Activated T-helper 17 cell treated with anti-CD3 and anti-CD28 coated beads, Interleukin-2, amount 50 U/mL, for 72 hours (primary cell): ENCODE measurements at regions not wholly inside any gene's neighbourhood (a gene's known extent, or its start where the extent isn't known, plus 50 kb on each side); places are given as distances from the start of the nearest gene placed in this dataset.
A peak's percentile ranks its signal among the peaks of the same experiment; 100 is the strongest.
"Not testable (repeated sequence)": the region's sequence is repeated elsewhere in the genome, so short reads cannot be mapped to it uniquely, and the experiment has no call there.

Experiments used
- ATAC-seq: fragments of 150-1000 bp; cut with Tn5 transposase; replicated peaks from 2 replicates; pipeline ENCODE4 v1.10.0; 2021; ENCODE audit warnings: mild to moderate bottlenecking, moderate library complexity
- H3K27ac Mint-ChIP-seq: one replicate; pipeline ENCODE4 v1.8.0; 2022; ENCODE audit warnings: mixed read lengths
- H3K27me3 Mint-ChIP-seq: one replicate; pipeline ENCODE4 v1.8.0; 2022; ENCODE audit warnings: mixed read lengths
- H3K36me3 Mint-ChIP-seq: one replicate; pipeline ENCODE4 v1.8.0; 2022; ENCODE audit warnings: low read depth, mild to moderate bottlenecking, mixed read lengths
- H3K4me1 Mint-ChIP-seq: one replicate; pipeline ENCODE4 v1.8.0; 2022; ENCODE audit warnings: mixed read lengths
- H3K4me3 Mint-ChIP-seq: one replicate; pipeline ENCODE4 v1.8.0; 2022; ENCODE audit warnings: mild to moderate bottlenecking, mixed read lengths
- H3K9me3 Mint-ChIP-seq: one replicate; pipeline ENCODE4 v1.8.0; 2022; ENCODE audit warnings: mixed read lengths

DNA sequence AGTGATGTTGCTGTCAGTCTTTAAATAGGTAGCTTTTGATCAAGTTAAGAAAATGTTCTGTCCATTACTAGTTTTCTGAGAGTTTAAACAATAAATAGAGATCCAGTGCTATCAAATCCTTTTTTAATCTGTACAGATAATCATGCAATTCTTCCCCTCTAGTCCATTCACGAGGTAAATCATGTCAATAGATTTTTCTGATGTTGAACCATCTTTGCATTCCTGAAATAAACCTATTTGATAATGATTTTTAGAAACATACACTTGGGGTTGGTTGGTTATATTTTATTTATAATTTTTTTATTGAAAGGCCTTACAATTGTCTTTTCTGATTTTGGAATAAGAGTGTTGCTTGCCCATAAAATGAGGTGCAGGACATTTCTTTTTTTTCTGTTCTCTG is 95.0 kb downstream of the FAM53A start:
- no peaks in the 10 kb centered on the region for H3K27me3 Mint-ChIP-seq
- peaks cover under 1% of the 10 kb centered on the region for H3K4me1 Mint-ChIP-seq
- H3K36me3 Mint-ChIP-seq, result no peaks in the 10 kb centered on the region
- no peak overlapping the region for H3K27ac Mint-ChIP-seq
- peaks cover 8% of the 10 kb centered on the region for H3K9me3 Mint-ChIP-seq
- ATAC-seq, result no peak
- H3K4me3 Mint-ChIP-seq, result no peak overlapping the region

DNA sequence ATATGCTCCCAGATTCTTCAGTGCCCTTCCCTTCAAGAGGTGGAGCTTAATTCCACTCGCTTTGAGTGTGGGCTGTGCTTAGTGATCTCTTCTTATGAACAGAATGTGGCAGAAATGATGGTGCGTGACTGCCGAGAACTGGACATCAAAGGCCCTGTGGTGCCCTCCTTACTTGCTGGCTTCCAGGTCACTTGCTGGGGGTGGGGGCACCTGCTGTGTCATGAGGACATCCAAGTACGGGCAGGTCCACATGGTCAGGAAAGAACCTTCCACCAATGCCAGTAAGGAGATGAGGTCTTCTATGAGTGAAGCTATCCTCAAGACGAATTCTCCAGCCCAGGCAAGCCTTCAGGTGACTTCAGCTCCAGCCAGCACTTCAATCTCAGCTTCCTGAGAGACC is 95.8 kb downstream of the FAM53A start:
- H3K36me3 Mint-ChIP-seq, result no peaks in the 10 kb centered on the region
- H3K27ac Mint-ChIP-seq, result no peak overlapping the region
- no peaks in the 10 kb centered on the region for H3K27me3 Mint-ChIP-seq
- peaks cover 8% of the 10 kb centered on the region for H3K9me3 Mint-ChIP-seq
- peaks cover 4% of the 10 kb centered on the region for H3K4me1 Mint-ChIP-seq
- H3K4me3 Mint-ChIP-seq, result no peak overlapping the region
- ATAC-seq, result no peak

DNA sequence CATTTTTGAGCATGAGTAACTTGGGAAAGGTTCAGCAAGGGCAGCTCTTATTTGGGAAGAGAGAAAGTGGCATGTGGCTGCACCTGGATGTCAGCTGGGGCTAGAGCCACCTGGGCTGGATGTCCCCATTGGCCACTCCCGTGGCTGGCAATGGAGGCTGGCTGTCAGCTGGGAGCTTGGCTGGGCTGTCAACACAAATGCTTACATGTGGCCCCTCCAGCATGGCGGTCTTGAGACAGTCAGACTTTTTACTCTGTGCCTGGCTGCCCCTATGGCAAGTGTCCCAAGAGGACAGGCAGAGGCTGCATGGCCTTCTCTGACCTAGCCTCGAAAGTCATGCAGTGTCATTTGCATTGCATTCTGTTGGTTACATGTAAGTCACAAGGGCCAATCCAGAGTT is 99.6 kb downstream of the FAM53A start:
- H3K36me3 Mint-ChIP-seq, result no peaks in the 10 kb centered on the region
- H3K9me3 Mint-ChIP-seq, result no peaks in the 10 kb centered on the region
- ATAC-seq, result no peak
- H3K4me1 Mint-ChIP-seq, result peaks cover 8% of the 10 kb centered on the region
- no peak overlapping the region for H3K27ac Mint-ChIP-seq
- H3K27me3 Mint-ChIP-seq, result no peaks in the 10 kb centered on the region
- no peak overlapping the region for H3K4me3 Mint-ChIP-seq

DNA sequence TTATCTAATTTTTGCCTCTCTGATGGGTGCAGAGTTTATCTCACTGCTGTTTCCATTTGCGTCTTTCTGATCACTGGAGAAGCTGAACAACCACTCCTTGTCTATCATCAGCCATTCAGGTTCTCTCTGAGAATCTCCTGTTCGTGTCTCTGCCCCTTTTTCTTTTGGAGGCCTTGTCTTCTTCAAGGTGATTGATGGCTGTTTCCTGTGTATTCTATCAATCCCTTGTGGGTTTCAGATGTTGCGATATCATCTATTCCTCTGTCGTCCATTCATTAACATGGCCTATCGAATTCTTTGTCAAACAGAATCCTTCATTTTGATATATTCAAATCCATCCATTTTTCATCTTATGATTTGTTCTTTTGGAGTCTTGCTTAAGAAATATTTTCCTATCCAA is 100.3 kb downstream of the FAM53A start:
- Mint-ChIP-seq H3K36me3 (no peaks in the 10 kb centered on the region), H3K9me3 (no peaks in the 10 kb centered on the region), H3K27ac (no peak overlapping the region), H3K4me3 (no peak overlapping the region), H3K4me1 (peaks cover 8% of the 10 kb centered on the region), H3K27me3 (no peaks in the 10 kb centered on the region)
- ATAC-seq, result no peak

DNA sequence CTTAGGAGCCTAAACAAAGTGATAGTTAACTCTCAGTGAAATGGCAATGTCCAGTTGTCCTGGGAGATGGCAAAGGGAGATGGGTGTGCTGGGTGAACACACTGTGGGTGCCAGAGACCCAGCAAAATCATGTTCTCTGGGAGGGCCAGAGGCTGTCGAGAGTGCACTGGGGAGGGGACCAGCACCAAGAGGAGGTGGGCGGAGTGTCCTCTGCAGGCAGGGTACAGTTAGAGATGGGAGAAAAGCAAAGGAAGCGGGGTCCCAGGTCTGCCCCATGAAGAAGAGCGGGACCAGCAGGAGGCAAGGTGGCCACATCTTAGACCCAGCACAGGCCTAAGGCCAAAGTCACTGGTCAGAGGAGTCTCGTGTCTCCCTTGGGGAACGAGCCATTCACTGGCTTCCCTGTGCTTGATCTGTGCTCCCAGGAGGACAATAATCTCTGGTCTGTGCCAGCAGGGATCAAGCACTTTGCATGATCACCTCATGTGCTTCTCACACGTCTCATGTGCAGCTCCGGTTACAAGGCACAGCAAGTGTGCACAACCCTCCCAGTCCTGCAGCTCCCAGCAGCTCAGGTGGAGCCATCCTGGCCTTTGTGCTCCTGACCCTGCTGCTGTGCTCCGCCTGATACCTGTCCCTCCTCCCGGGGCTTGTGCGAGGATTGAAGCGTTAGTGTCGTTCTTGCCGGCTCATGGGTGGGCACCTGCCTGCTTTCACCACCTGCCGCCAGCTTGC is 100.9 kb downstream of the FAM53A start:
- Mint-ChIP-seq H3K27me3 (no peaks in the 10 kb centered on the region), H3K9me3 (no peaks in the 10 kb centered on the region), H3K4me1 (peaks cover 8% of the 10 kb centered on the region), H3K36me3 (no peaks in the 10 kb centered on the region), H3K4me3 (no peak overlapping the region), H3K27ac (peak overlapping the region; percentile 34)
- no peak for ATAC-seq

DNA sequence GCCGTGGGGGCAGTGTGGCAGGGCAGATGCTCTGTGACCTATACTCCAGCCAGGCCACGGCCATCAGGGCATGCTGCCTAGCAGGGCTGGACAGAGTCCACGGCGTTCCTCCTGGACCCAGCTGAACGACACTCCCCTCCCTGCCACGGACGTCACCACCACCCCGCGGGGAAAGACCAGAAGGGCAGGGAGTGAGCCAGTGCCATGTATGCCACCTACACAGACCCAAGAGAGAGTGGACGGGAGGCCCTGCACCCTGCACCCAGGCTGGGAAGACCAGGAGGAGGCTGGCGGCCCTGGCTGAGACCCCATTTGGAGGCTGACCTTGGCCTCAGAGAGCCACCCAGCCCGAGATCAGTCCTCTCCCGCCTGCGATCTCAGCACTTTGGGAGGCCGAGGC is 101.9 kb downstream of the FAM53A start:
- no peak overlapping the region for H3K4me3 Mint-ChIP-seq
- H3K27ac Mint-ChIP-seq, result no peak overlapping the region
- no peak for ATAC-seq
- no peaks in the 10 kb centered on the region for H3K36me3 Mint-ChIP-seq
- no peaks in the 10 kb centered on the region for H3K9me3 Mint-ChIP-seq
- peaks cover 8% of the 10 kb centered on the region for H3K4me1 Mint-ChIP-seq
- no peaks in the 10 kb centered on the region for H3K27me3 Mint-ChIP-seq

DNA sequence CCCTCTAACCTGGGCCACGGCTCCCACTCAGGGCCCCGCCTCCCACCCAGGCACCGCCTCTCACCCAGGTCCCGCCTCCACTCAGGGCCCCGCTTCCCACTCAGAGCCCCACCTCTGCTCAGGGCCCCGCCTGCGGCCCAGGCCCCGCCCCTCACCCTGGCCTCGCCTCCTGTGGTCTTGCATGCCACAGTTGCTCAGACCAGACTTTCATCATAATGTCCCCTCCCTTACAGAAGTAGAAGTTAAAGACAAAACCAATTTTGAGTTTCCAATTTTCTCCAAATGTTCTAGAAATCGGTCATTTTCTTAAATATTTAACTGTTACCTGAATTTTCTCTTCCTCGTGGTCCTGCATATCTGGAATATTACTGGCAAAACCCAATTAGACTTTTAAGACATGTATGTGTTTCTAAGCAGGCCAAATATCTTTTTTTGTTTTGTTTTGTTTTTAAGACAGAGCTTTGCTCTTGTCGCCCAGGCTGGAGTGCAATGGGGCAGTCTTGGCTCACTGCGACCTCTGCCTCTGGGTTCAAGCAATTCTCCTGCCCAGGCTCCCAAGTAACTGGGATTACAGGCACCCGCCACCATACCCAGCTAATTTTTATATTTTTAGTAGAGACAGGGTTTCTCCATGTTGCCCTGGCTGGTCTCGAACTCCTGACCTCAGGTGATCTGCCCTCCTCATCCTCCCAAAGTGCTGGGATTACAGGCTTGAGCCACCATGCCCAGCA is 102.8 kb downstream of the FAM53A start:
- not testable (repeated sequence) for H3K9me3 Mint-ChIP-seq, H3K27me3 Mint-ChIP-seq, H3K4me1 Mint-ChIP-seq, H3K36me3 Mint-ChIP-seq
- H3K27ac Mint-ChIP-seq, result peak overlapping the region; percentile 36
- peak overlapping the region; percentile 45 for H3K4me3 Mint-ChIP-seq
- ATAC-seq, result peak; percentile 78

DNA sequence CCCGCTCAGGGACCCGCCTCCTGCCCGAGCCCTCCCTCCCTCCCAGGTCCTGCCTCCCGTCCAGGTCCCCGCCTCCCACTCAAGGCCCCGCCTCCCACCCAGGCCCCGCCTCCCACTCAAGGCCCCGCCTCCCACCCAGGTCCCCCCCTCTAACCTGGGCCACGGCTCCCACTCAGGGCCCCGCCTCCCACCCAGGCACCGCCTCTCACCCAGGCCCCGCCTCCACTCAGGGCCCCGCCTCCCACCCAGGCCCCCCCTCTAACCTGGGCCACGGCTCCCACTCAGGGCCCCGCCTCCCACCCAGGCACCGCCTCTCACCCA is 103.5 kb downstream of the FAM53A start:
- H3K27ac Mint-ChIP-seq, H3K27me3 Mint-ChIP-seq, H3K4me3 Mint-ChIP-seq, H3K36me3 Mint-ChIP-seq, H3K4me1 Mint-ChIP-seq, H3K9me3 Mint-ChIP-seq, ATAC-seq: not testable (repeated sequence)

DNA sequence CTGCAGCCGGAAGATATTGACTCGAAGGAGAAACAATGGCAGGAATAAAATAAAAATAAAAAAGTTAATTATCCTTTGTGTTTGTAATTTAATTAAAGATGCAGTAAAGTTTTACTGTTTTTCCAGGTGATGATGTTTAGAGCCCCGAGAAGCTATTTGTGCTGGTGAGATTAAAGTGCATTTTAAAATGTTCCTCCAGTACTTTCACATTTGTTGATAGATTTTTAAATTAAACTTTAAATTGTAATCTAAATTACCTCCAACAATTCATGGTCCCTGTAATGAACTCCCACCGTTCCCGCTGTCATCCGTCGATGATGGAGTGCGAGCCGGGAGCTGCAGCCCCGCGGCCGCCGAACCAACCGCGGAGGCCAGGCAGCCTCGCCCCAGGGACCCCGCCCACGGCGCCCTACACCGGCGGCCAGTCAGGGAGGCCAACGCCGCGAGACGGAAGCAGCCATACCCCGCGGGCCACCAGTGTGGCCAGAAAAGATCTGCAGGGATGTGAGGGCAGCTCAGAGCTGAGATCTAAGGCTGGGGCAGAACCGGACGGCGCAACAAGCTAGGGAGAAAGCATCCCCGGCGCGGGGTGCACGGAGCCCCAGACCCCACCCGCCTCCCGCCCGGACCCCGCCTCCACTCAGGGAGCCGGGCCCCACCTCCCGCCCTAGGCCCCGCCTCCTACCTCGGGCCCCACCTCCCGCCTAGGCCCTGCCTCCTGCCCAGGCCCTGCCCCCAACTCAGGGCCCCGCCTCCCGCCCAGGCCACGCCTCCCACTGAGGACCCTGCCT is 104.0 kb downstream of the FAM53A start:
- Mint-ChIP-seq H3K4me3 (peak overlapping the region; percentile 53), H3K4me1 (peaks cover 8% of the 10 kb centered on the region)

DNA sequence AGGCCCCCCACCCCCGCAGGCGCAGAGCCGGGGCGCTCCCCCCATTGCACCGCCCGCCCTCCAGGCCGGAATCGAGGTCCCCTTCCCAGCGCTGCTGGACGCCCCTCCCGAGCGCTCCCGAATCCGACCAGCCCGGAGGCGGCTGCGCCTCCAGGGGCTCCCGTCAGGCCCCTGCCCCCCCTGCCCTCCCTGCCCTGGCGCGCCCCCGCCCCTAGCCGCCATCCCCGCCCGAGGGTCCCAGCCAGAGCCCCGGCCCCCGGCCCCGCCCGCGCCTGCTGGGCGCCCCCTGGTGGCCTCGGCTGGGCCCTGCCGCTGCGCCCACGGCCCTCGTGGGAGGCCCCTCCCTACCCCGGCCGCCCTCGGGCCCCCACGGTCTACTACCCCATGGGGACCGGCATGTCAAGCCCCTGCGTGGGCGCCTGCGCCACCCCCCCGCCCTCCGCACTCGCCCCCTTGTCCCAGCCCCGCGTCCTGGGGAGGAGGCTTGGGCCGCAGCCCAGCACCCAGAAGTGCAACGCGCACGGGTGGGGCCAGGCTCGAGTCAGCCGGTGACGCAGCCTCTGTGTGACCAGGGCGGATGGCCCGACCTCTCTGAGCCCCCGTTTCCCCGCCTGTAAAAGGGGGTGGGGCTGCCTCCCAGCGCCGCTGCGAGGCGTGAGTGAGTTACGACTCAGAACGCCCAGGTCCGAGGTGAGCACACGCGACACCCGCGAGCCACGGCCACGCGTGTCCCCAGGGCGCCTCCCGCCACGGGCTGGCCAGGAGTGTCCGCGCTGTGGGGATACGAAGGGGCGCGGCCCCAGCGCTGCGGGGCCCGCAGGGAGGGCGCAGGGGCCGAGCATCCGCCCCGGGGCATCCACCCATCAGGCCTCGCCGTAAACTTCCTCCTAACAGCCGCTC is 104.9 kb downstream of the FAM53A start:
- Mint-ChIP-seq H3K4me1 (peaks cover 8% of the 10 kb centered on the region), H3K27me3 (no peaks in the 10 kb centered on the region), H3K4me3 (peak overlapping the region; percentile 53), H3K9me3 (no peaks in the 10 kb centered on the region), H3K27ac (no peak overlapping the region), H3K36me3 (no peaks in the 10 kb centered on the region)
- ATAC-seq, result peak; percentile 65

More for the DNA sequence above, 104.0 kb downstream of the FAM53A start:
- H3K36me3 Mint-ChIP-seq, result no peaks in the 10 kb centered on the region
- peak; percentile 76 for ATAC-seq
- H3K27me3 Mint-ChIP-seq, result no peaks in the 10 kb centered on the region
- no peaks in the 10 kb centered on the region for H3K9me3 Mint-ChIP-seq
- H3K27ac Mint-ChIP-seq, result no peak overlapping the region

DNA sequence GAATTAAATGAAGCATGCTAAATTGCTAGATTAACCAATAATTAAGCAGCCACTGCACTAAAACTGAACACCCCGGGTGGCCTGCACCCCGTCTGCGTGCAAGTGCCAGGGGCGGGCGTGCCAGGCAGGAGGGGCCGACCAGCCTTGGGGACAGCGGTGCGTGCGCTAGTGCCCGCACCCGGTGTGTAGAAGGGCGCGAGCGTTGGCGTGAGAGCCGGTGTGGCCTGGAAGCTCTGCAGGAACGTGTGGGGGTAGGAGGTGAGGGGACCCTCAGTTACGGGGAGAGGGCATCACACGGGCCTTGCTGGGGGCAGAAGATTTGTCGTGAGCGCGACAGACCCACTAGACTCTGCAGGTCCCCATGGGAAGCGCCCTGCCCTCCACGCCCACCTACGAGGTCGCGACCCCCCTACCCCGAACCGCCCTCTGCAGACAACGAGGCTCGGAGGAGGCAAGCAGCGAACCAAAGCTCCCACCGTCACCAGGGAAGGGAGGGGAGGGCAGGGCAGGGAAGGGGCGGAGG is 105.8 kb downstream of the FAM53A start:
- H3K4me3 Mint-ChIP-seq, result peak overlapping the region; percentile 41
- ATAC-seq, result no peak
- H3K27ac Mint-ChIP-seq, result no peak overlapping the region
- no peaks in the 10 kb centered on the region for H3K27me3 Mint-ChIP-seq
- H3K4me1 Mint-ChIP-seq, result peaks cover 4% of the 10 kb centered on the region
- H3K36me3 Mint-ChIP-seq, result no peaks in the 10 kb centered on the region
- H3K9me3 Mint-ChIP-seq, result no peaks in the 10 kb centered on the region

DNA sequence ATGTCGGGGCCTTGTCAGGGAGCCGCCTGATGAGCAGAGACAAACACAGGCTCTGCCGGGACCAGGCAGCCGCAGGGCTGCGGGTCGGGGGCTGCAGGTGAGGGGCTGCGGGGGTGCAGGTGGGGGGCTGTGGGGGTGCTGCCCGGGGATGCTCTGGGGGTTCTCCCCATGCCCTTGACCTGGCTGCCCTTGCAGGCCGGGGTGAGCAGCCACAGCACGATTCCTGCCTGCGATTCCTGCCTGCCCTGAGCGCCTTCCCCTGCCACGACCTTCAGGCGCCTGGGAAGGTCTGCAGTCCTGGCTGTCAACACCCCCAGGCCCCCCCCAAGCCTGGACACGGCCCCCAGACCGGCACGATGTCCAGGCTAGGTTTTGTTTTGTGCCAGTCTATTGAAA is 106.3 kb downstream of the FAM53A start:
- no peaks in the 10 kb centered on the region for H3K36me3 Mint-ChIP-seq
- no peak overlapping the region for H3K27ac Mint-ChIP-seq
- no peaks in the 10 kb centered on the region for H3K27me3 Mint-ChIP-seq
- H3K4me3 Mint-ChIP-seq, result peak overlapping the region; percentile 41
- H3K9me3 Mint-ChIP-seq, result no peaks in the 10 kb centered on the region
- ATAC-seq, result no peak
- peaks cover 9% of the 10 kb centered on the region for H3K4me1 Mint-ChIP-seq

DNA sequence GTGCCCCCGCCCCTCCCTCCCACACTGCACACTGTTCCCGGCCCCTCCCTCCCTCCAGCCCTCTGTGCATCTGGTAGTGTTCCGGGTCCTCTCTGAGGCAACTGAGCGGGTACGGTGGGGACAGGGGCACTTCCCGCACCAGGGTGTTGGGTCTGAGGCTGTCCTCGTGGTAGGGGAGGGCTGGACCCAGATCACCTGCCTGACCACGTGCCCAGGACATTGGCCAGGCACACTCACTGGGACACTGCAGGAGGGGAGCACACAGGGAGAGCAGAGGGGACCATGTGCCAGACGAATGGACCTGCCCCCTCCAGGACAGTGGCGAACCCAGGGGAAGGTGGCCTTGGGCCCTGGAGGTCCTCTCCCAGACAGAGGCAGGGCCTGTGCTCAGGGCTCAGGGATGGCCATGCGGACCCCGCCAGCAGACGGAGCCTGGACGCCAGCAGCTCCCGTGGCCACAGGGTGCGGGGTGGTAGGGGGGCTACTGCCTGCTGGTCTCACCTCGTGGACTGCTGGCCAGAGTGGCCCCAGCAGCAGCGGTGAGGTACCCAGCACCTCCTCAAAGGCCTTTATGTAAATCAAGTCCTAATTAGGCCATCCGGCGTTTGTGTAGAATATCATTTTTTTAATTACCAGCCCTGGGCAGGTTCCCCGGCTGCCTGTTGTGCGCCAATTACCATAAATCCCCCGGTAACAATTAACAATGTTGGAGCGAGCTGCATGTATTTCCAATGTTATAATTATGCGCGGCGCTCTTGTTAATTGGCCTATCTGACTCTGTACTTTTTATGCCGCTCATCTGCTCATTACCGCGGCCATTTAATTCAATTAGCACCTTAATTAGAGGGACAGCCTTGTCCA is 106.9 kb downstream of the FAM53A start:
- H3K27me3 Mint-ChIP-seq, result no peaks in the 10 kb centered on the region
- no peaks in the 10 kb centered on the region for H3K9me3 Mint-ChIP-seq
- no peaks in the 10 kb centered on the region for H3K36me3 Mint-ChIP-seq
- H3K4me3 Mint-ChIP-seq, result no peak overlapping the region
- H3K27ac Mint-ChIP-seq, result no peak overlapping the region
- peaks cover 10% of the 10 kb centered on the region for H3K4me1 Mint-ChIP-seq
- no peak for ATAC-seq
